ENCODE measurements at regions not wholly inside any gene's neighbourhood (a gene's known extent, or its start where the extent isn't known, plus 50 kb on each side); places are given as distances from the start of the nearest gene placed in this dataset.

DNA sequence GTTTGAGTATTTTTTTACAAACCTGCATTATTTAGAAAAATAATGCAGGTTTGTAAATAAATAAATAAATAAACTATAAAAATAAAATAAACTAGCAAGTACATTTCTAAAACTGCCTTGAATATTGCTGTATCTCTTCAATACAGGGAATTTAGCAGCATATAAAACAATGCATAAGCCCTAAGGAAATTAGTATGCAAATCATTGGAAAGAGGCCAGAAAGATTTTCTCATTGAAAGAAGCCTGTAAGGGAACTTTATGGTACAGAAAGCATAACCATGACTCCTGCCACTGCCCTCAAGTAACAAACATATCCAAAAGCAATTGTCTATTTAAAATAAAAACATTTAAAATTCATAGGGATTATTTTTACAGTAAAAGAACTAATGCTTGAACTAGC is 387.3 kb downstream of the HINT1 start:
- TF ChIP-seq TEAD4 (IDR thresholded peaks at IDR 0.05; ENCODE audit: low read length) (no peak), TEAD4 (CRISPR knock-in tag; IDR thresholded peaks at IDR 0.05; ENCODE audit: borderline replicate concordance) (no peak), POLR2A (conservative IDR thresholded peaks at IDR 0.05) (no peak), PTBP1 (IDR thresholded peaks at IDR 0.05; ENCODE audit: low read depth, low read length) (no peak), MAZ (CRISPR knock-in tag; conservative IDR thresholded peaks at IDR 0.05 in 1 of 2, IDR thresholded peaks at IDR 0.05 in 1 of 2) (no peak), STAG1 (CRISPR knock-in tag; IDR thresholded peaks at IDR 0.05; ENCODE audit: borderline replicate concordance) (no peak)
